ENCODE measurements at regions not wholly inside any gene's neighbourhood (a gene's known extent, or its start where the extent isn't known, plus 50 kb on each side); places are given as distances from the start of the nearest gene placed in this dataset.

GRCh38 chr20:56788041-56788670 lies 159.1 kb downstream of the TFAP2C start:
- Histone ChIP-seq H3K9ac (ENCODE audit: extremely low read depth, insufficient read length, low read length) (no peak overlapping the region), H2BK12ac (ENCODE audit: insufficient read length, low read depth, low read length) (no peak overlapping the region), H3T11ph (ENCODE audit: low read length) (no peak overlapping the region), H3K23me2 (ENCODE audit: insufficient read length, low read depth, low read length, poor library complexity, severe bottlenecking) (no peaks in the 10 kb centered on the region), H2BK120ac (ENCODE audit: low read depth, low read length, poor library complexity, severe bottlenecking) (no peak overlapping the region), H3K56ac (ENCODE audit: insufficient read length, low read depth, low read length) (no peak overlapping the region), H4K5ac (ENCODE audit: insufficient read length, low read depth, low read length) (no peak overlapping the region), H4K20me1 (ENCODE audit: control insufficient read depth, insufficient read depth, insufficient read length) (no peaks in the 10 kb centered on the region), H3K4me2 (ENCODE audit: insufficient read depth, insufficient read length, low read length) (no peak overlapping the region), H3K4me1 (ENCODE audit: insufficient read depth, low read length) (no peaks in the 10 kb centered on the region), H4K8ac (replicated peaks; ENCODE audit: insufficient read length, low read depth, low read length) (no peak overlapping the region), H2BK5ac (ENCODE audit: insufficient read length, low read length) (no peak overlapping the region), H2BK15ac (ENCODE audit: low read depth, low read length) (no peak overlapping the region), H3K27ac (ENCODE audit: insufficient read length, low read depth, low read length) (no peak overlapping the region), H2AK5ac (ENCODE audit: insufficient read length, low read length) (no peak overlapping the region), H3K23ac (ENCODE audit: insufficient read length, low read depth, low read length) (no peak overlapping the region), H3K9me3 (ENCODE audit: control insufficient read depth, low read depth, low read length) (no peaks in the 10 kb centered on the region), H3K79me2 (ENCODE audit: insufficient read depth, low read length) (no peaks in the 10 kb centered on the region), H3K18ac (ENCODE audit: insufficient read length, low read depth, low read length) (no peak overlapping the region), H3K14ac (ENCODE audit: insufficient read depth, low read length) (no peak overlapping the region), H4K91ac (ENCODE audit: insufficient read length, low read depth, low read length) (no peak overlapping the region), H2BK20ac (ENCODE audit: low read depth, low read length, poor library complexity, severe bottlenecking) (no peak overlapping the region), H2AFZ (ENCODE audit: low read length) (no peak overlapping the region), H3K79me1 (ENCODE audit: insufficient read depth, low read depth, low read length, poor library complexity, severe bottlenecking) (no peaks in the 10 kb centered on the region), H3K27me3 (ENCODE audit: insufficient read depth, low read length) (no peaks in the 10 kb centered on the region), H3K4ac (ENCODE audit: low read depth, low read length) (no peak overlapping the region)
- no peak for DNase-seq
- H3K27me3 Mint-ChIP-seq (ENCODE audit: low read depth) = no peaks in the 10 kb centered on the region
- no peak for TF ChIP-seq CTCF (conservative IDR thresholded peaks at IDR 0.05)
- peaks cover 9 to 20% of the 10 kb centered on the region in 2 experiments for H3K4me1 Mint-ChIP-seq
- no peaks in the 10 kb centered on the region for H3K9me3 Mint-ChIP-seq
- H3K4me3 Mint-ChIP-seq = no peak overlapping the region
- WGBS (ENCODE audit: extremely low coverage, insufficient read length, low lambda C conversion rate) = no CpG with 5 or more reads among the region's 7 CpGs
- peak overlapping the region in 1 of 3 experiments; percentile 6; a peak in 2 of 7 replicates for H3K27ac Mint-ChIP-seq
- no peaks in the 10 kb centered on the region; a peak in 1 of 7 replicates for H3K36me3 Mint-ChIP-seq (ENCODE audit: insufficient read depth in 1 of 3, low read depth in 3 of 3)
